Mucosa of stomach (tissue), 1 donor: ENCODE measurements at regions not wholly inside any gene's neighbourhood (a gene's known extent, or its start where the extent isn't known, plus 50 kb on each side); places are given as distances from the start of the nearest gene placed in this dataset.

Experiments
- H3K27me3 ChIP-seq: one replicate; pipeline ENCODE4 v1.7.0; 2013; ENCODE audit warnings: mild to moderate bottlenecking, low read length; ENCODE audit not compliant: control insufficient read depth, insufficient read depth
- H3K36me3 ChIP-seq: one replicate; pipeline ENCODE4 v1.7.0; 2013; ENCODE audit warnings: low read length; ENCODE audit not compliant: control insufficient read depth, insufficient read depth
- H3K4me1 ChIP-seq: one replicate; pipeline ENCODE4 v1.7.0; 2013; ENCODE audit warnings: mild to moderate bottlenecking, low read length; ENCODE audit not compliant: control insufficient read depth, insufficient read depth
- H3K4me3 ChIP-seq: one replicate; pipeline ENCODE4 v1.7.0; 2013; ENCODE audit warnings: low read length
- H3K9ac ChIP-seq: one replicate; pipeline ENCODE4 v1.7.0; 2013; ENCODE audit warnings: mild to moderate bottlenecking, low read length, moderate library complexity
- H3K9me3 ChIP-seq: one replicate; pipeline ENCODE4 v1.7.0; 2013; ENCODE audit warnings: mild to moderate bottlenecking, low read length, moderate library complexity; ENCODE audit not compliant: control insufficient read depth
- donor health status: Pancreatic carcinoma.

GRCh38 chr1:80893115-80893514 lies 907.6 kb upstream of the ADGRL2 start:
- Histone ChIP-seq H3K36me3 (no peaks in the 10 kb centered on the region), H3K4me1 (no peaks in the 10 kb centered on the region), H3K4me3 (no peak overlapping the region), H3K27me3 (no peaks in the 10 kb centered on the region), H3K9ac (no peak overlapping the region), H3K9me3 (no peaks in the 10 kb centered on the region)

GRCh38 chr1:80892539-80892938 lies 908.2 kb upstream of the ADGRL2 start:
- Histone ChIP-seq H3K27me3 (no peaks in the 10 kb centered on the region), H3K9me3 (no peaks in the 10 kb centered on the region), H3K9ac (no peak overlapping the region), H3K4me1 (no peaks in the 10 kb centered on the region), H3K36me3 (no peaks in the 10 kb centered on the region), H3K4me3 (no peak overlapping the region)

- Histone ChIP-seq H3K27me3 (no peaks in the 10 kb centered on the region), H3K9me3 (no peaks in the 10 kb centered on the region), H3K36me3 (no peaks in the 10 kb centered on the region), H3K4me3 (no peak overlapping the region), H3K9ac (no peak overlapping the region), H3K4me1 (no peaks in the 10 kb centered on the region)
Observed at GRCh38 chr1:80891871-80892270, 908.9 kb upstream of the ADGRL2 start.

GRCh38 chr1:80882553-80882952 lies 918.2 kb upstream of the ADGRL2 start:
- Histone ChIP-seq H3K27me3 (no peaks in the 10 kb centered on the region), H3K4me3 (no peak overlapping the region), H3K9ac (no peak overlapping the region), H3K9me3 (no peaks in the 10 kb centered on the region), H3K36me3 (no peaks in the 10 kb centered on the region), H3K4me1 (no peaks in the 10 kb centered on the region)

- H3K36me3 ChIP-seq = no peaks in the 10 kb centered on the region
- no peak overlapping the region for H3K4me3 ChIP-seq
- no peaks in the 10 kb centered on the region for H3K9me3 ChIP-seq
- H3K27me3 ChIP-seq = no peaks in the 10 kb centered on the region
- H3K9ac ChIP-seq = no peak overlapping the region
- H3K4me1 ChIP-seq = no peaks in the 10 kb centered on the region
Observed at GRCh38 chr1:80878343-80878742, 922.4 kb upstream of the ADGRL2 start.

- Histone ChIP-seq H3K4me1 (no peaks in the 10 kb centered on the region), H3K9me3 (no peaks in the 10 kb centered on the region), H3K9ac (no peak overlapping the region), H3K36me3 (no peaks in the 10 kb centered on the region), H3K27me3 (no peaks in the 10 kb centered on the region), H3K4me3 (no peak overlapping the region)
Observed at GRCh38 chr1:80876035-80876434, 924.7 kb upstream of the ADGRL2 start.

GRCh38 chr1:80869299-80869698 lies 931.4 kb upstream of the ADGRL2 start:
- no peaks in the 10 kb centered on the region for H3K9me3 ChIP-seq
- no peaks in the 10 kb centered on the region for H3K4me1 ChIP-seq
- H3K27me3 ChIP-seq = no peaks in the 10 kb centered on the region
- no peaks in the 10 kb centered on the region for H3K36me3 ChIP-seq
- no peak overlapping the region for H3K9ac ChIP-seq
- H3K4me3 ChIP-seq = no peak overlapping the region

GRCh38 chr1:80847904-80848303 lies 952.8 kb upstream of the ADGRL2 start:
- Histone ChIP-seq H3K9me3 (no peaks in the 10 kb centered on the region), H3K4me3 (no peak overlapping the region), H3K9ac (no peak overlapping the region), H3K36me3 (no peaks in the 10 kb centered on the region), H3K4me1 (no peaks in the 10 kb centered on the region), H3K27me3 (no peaks in the 10 kb centered on the region)

- Histone ChIP-seq H3K27me3 (no peaks in the 10 kb centered on the region), H3K9me3 (no peaks in the 10 kb centered on the region), H3K36me3 (no peaks in the 10 kb centered on the region), H3K4me3 (no peak overlapping the region), H3K9ac (no peak overlapping the region), H3K4me1 (no peaks in the 10 kb centered on the region)
Observed at GRCh38 chr1:80846966-80847365, 953.8 kb upstream of the ADGRL2 start.

GRCh38 chr1:80842796-80843195 lies 957.9 kb upstream of the ADGRL2 start:
- Histone ChIP-seq H3K36me3 (no peaks in the 10 kb centered on the region), H3K4me3 (no peak overlapping the region), H3K9ac (no peak overlapping the region), H3K27me3 (no peaks in the 10 kb centered on the region), H3K4me1 (no peaks in the 10 kb centered on the region), H3K9me3 (no peaks in the 10 kb centered on the region)

GRCh38 chr1:80841261-80841660 lies 959.5 kb upstream of the ADGRL2 start:
- H3K36me3 ChIP-seq = no peaks in the 10 kb centered on the region
- no peak overlapping the region for H3K9ac ChIP-seq
- H3K4me3 ChIP-seq = no peak overlapping the region
- no peaks in the 10 kb centered on the region for H3K27me3 ChIP-seq
- no peaks in the 10 kb centered on the region for H3K9me3 ChIP-seq
- H3K4me1 ChIP-seq = no peaks in the 10 kb centered on the region

- Histone ChIP-seq H3K4me1 (no peaks in the 10 kb centered on the region), H3K4me3 (no peak overlapping the region), H3K36me3 (no peaks in the 10 kb centered on the region), H3K9ac (no peak overlapping the region), H3K9me3 (no peaks in the 10 kb centered on the region), H3K27me3 (no peaks in the 10 kb centered on the region)
Observed at GRCh38 chr1:80837066-80837465, 963.7 kb upstream of the ADGRL2 start.

GRCh38 chr1:80836505-80836904 lies 964.2 kb upstream of the ADGRL2 start:
- Histone ChIP-seq H3K27me3 (no peaks in the 10 kb centered on the region), H3K4me1 (no peaks in the 10 kb centered on the region), H3K9ac (no peak overlapping the region), H3K4me3 (no peak overlapping the region), H3K36me3 (no peaks in the 10 kb centered on the region), H3K9me3 (no peaks in the 10 kb centered on the region)
